ENCODE measurements at regions not wholly inside any gene's neighbourhood (a gene's known extent, or its start where the extent isn't known, plus 50 kb on each side); places are given as distances from the start of the nearest gene placed in this dataset.

- no peak for DNase-seq
Observed at GRCh38 chr6:102309700-102310099, 916.2 kb downstream of the GRIK2 start.

DNA sequence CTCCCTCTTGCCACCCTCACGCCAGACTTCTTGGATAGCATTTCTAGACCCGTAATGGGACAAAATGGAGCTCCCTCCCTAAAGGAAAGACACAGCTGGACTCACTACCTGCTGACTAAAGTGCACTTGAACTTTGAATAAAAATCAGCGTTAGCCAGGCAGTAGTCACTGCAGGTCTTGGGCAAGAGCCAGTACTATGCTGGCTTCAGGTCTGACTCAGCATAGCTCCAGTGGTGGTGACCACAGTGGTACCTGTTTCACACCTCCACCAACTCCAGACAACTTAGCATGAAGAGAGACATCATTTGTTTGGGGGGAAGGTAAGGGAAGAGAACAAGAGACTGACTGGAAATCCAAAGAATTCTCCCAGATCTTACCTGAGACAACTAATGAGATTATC, 906.8 kb downstream of the GRIK2 start:
- no peak for DNase-seq

DNA sequence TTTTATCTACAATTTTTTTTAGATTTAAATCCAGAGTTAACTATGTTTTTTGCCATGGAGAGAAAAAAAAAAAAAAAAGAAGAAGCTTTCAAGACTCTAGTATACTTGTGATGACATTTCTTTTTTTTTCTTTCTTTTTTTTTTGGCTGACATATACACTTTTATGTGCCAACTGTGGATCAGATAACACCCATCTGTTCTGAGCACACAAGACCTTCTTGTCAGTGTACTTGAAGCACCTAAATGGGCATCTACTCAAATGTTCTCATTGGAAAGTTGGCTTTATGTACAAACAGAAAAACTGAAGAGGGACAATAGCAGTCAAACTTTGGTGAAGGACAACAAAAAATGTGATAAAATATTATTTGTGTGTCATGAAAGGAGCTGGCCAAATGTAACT, 904.5 kb downstream of the GRIK2 start:
- DNase-seq = no peak

Measured in NCI-H2227 treated with DMSO at 0.1 percent for 48 hours (cell line).